Sigmoid colon (tissue), 3 donors: ENCODE measurements at regions not wholly inside any gene's neighbourhood (a gene's known extent, or its start where the extent isn't known, plus 50 kb on each side); places are given as distances from the start of the nearest gene placed in this dataset.

Source experiments
- CTCF ChIP-seq, 4 experiments: fragments of 450-650 bp in 3 of 4; fragments of 200-600 bp in 1 of 4; IDR thresholded peaks; one replicate each; pipeline ENCODE4 v1.5.1; 2016 to 2019; ENCODE audit warnings: antibody characterized with exemption in 4 of 4, mild to moderate bottlenecking in 3 of 4, moderate library complexity in 2 of 4
- POLR2A ChIP-seq, 2 donors: fragments of 450-650 bp; IDR thresholded peaks; one replicate each; pipeline ENCODE4 v1.6.1; 2016; ENCODE audit warnings: antibody characterized with exemption in 2 of 2, mild to moderate bottlenecking in 2 of 2, moderate library complexity in 2 of 2

- no peak for TF ChIP-seq POLR2A (IDR thresholded peaks at IDR 0.05)
- no peak for TF ChIP-seq CTCF (IDR thresholded peaks at IDR 0.05)
Observed at GRCh38 chr6:139766796-139767195, 392.3 kb upstream of the CITED2 start.
